AG04449 (cell line): ENCODE measurements at regions not wholly inside any gene's neighbourhood (a gene's known extent, or its start where the extent isn't known, plus 50 kb on each side); places are given as distances from the start of the nearest gene placed in this dataset.

Experiments used
- CTCF ChIA-PET: fragments of 350-600 bp; formaldehyde crosslinking; extraction: SDS; loops from one replicate; lab custom pipeline; 2021; ENCODE audit warnings: antibody characterized with exemption; lab: Yijun Ruan, JAX
- POLR2A ChIA-PET: fragments of 400-600, 350-600 bp; formaldehyde crosslinking; extraction: SDS; loops from one replicate; lab custom pipeline; 2020; ENCODE audit warnings: antibody characterized with exemption, inconsistent platforms; lab: Yijun Ruan, JAX
- DNase-seq: peaks from one replicate; pipeline ENCODE4 v3.0.0-alpha.2; 2010; ENCODE audit warnings: low read depth, low spot score
- H3K4me3 ChIP-seq: 2 replicates; pipeline ENCODE4 v1.5.1; 2011; ENCODE audit warnings: low read depth, mild to moderate bottlenecking, control low read depth, low read length
- CTCF ChIP-seq: IDR thresholded peaks from one replicate; pipeline ENCODE4 v1.5.1; 2011; ENCODE audit warnings: mild to moderate bottlenecking, moderate library complexity, low read length, control low read depth, inconsistent platforms; ENCODE audit not compliant: insufficient read depth; ENCODE audit errors: missing control alignments

GRCh38 chr6:82097676-82098075, 149.9 kb downstream of the IBTK start:
- TF ChIP-seq CTCF, result no peak
- POLR2A ChIA-PET, result no interaction called here
- H3K4me3 ChIP-seq, result no peak overlapping the region

GRCh38 chr6:82095091-82095490, 152.5 kb downstream of the IBTK start:
- CTCF ChIA-PET, result no interaction called here

More at GRCh38 chr6:82097676-82098075, 149.9 kb downstream of the IBTK start:
- CTCF ChIA-PET, result no interaction called here
- no peak for DNase-seq

GRCh38 chr6:82094166-82094806, 153.3 kb downstream of the IBTK start:
- no peak for TF ChIP-seq CTCF
- H3K4me3 ChIP-seq, result no peak overlapping the region
- no peak for DNase-seq
- POLR2A ChIA-PET, result no interaction called here
- CTCF ChIA-PET, result no interaction called here

More at GRCh38 chr6:82095091-82095490, 152.5 kb downstream of the IBTK start:
- DNase-seq, result no peak
- TF ChIP-seq CTCF, result no peak
- POLR2A ChIA-PET, result no interaction called here
- no peak overlapping the region for H3K4me3 ChIP-seq

GRCh38 chr6:82088978-82089771, 158.4 kb downstream of the IBTK start:
- POLR2A ChIA-PET, result no interaction called here
- no peak for DNase-seq
- CTCF ChIA-PET, result interaction anchor here (1.4 kb wide), 1 partner anchor 93 kb away, joined by 3 read pairs; no protein-coding TSS in a partner anchor
- no peak for TF ChIP-seq CTCF
- H3K4me3 ChIP-seq, result no peak overlapping the region

- ChIA-PET CTCF (no interaction called here), POLR2A (no interaction called here)
- H3K4me3 ChIP-seq, result no peak overlapping the region
- no peak for TF ChIP-seq CTCF
- DNase-seq, result no peak
Measured at GRCh38 chr6:82086944-82087343, 160.6 kb downstream of the IBTK start.

GRCh38 chr6:82085701-82086100, 161.8 kb downstream of the IBTK start:
- TF ChIP-seq CTCF, result no peak
- ChIA-PET CTCF (interaction anchor here (1.1 kb wide), 1 partner anchor 45 kb away, joined by 3 read pairs; no protein-coding TSS in a partner anchor), POLR2A (no interaction called here)
- no peak for DNase-seq
- H3K4me3 ChIP-seq, result no peak overlapping the region
